ENCODE measurements at regions not wholly inside any gene's neighbourhood (a gene's known extent, or its start where the extent isn't known, plus 50 kb on each side); places are given as distances from the start of the nearest gene placed in this dataset.

DNA sequence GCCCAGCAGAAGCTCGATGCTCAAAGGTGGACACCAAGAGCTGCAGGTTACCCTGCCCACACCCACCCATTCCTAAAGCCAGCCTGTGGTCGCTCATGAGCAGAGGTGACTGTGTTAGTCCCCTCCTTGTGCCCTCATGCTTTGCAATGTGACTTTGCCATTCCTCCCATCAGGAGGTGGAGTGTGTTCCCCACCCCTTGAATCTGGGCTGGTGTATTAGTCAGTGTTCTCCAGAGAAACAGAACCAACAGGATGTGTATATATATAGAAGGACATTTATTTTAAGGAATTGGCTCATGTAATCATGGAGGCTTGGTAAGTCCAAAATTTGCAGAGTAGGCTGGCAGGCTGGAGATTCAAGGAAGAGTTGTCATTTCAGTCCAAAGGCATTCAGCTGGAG lies 54.4 kb upstream of the RNF24 start:
- no peak for DNase-seq

DNA sequence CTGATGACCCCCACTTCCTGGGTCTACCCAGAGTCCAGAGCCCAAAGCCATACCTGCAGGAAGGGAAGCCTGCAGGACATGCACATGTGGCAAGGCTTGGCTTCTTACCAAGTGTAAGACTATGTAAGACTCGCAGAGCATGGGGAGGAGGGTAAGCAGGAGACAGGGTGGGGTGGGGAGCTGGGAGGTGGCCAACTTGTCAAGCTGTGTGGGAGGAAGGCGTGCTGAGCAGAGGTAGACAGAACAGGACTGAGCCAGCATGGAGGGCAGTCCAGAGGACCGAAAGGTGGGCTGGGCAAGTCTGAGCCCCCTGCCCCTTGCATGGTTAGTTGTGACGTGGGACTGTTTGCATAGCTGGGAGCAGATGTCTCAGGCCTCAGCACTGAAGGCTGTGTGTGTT lies 53.4 kb upstream of the RNF24 start:
- DNase-seq = no peak

DNA sequence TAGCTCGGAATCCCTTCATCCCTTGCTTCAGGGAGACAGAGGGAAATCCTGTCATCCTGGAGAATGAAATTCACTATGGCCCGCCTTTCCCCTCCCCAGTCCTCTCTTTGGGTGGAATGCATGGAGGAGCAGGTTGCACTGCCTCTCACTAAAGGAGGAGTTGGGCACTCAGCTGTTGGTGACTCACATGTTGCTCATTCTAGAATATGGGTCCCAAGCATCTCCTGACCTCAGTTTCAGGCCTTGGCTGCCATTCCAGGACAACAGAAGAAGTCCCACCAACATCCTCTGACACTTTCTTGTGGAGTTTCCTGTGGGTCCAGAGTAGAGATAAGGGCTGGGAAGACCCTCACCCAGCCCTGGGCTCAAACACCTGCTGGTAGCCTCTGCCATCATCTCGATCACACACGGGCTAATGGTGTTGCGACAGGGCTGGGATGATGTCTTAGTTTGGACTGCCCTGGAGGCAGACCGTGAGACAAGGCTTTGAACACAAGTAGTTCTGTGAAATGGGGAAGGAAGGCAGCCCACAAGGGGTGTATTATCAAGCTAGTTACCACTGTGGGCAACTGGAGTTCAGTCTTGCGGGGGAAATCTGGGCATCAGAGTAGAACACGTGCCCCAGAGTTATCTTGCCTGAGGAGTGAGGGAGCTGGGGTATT lies 52.4 kb upstream of the RNF24 start:
- no peak for DNase-seq

DNA sequence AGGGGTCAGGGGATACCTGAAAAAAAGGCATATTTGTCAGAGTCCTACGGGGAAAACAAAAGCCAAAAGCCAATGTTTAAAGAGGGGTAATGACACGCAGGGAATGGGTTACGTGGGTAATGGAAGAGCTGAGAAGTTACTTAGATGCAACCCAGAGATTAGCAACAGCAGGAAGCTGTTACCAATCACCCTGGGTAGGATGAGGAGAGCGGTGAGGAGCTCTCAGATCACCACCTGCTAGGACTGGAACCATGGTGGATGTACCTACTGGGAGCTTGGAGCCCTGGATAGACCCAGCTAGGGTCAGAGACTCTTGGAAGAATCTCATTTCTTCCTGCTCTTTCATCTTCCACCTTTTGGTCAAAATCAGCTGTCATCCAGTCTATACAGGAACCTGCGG lies 51.2 kb upstream of the RNF24 start:
- no peak for DNase-seq

DNA sequence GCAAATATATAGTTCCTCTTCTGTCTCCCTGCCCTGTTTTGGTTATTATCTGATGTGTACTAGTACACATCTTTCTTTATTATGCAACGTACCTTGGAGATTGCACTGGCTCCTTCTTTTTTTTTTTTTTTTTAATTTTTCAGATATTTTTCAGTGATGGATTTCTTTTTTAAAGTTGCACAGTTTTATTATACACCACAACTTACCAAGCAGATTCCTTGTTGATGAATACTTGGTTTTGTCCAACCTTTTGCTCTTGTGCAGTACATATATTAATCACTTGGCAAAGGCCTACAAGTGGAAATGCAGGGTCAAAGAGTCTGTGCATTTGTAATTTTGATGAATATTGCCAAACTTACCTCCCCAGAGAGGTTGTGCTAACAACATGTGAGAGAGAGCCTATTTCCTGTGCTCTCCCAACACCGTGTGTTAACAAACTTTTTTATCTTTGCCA lies 50.1 kb upstream of the RNF24 start:
- DNase-seq = no peak

Measured in NCI-H446 treated with DMSO at 0.1 percent for 48 hours (cell line).